HG03342 (cell line): ENCODE measurements at regions not wholly inside any gene's neighbourhood (a gene's known extent, or its start where the extent isn't known, plus 50 kb on each side); places are given as distances from the start of the nearest gene placed in this dataset.

ENCODE experiments used
- ATAC-seq: cut with Tn5 transposase; IDR thresholded peaks from one replicate; pipeline ENCODE4 v1.9.1; 2021; ENCODE audit warnings: mild to moderate bottlenecking, moderate library complexity; ENCODE audit not compliant: unreplicated experiment

DNA sequence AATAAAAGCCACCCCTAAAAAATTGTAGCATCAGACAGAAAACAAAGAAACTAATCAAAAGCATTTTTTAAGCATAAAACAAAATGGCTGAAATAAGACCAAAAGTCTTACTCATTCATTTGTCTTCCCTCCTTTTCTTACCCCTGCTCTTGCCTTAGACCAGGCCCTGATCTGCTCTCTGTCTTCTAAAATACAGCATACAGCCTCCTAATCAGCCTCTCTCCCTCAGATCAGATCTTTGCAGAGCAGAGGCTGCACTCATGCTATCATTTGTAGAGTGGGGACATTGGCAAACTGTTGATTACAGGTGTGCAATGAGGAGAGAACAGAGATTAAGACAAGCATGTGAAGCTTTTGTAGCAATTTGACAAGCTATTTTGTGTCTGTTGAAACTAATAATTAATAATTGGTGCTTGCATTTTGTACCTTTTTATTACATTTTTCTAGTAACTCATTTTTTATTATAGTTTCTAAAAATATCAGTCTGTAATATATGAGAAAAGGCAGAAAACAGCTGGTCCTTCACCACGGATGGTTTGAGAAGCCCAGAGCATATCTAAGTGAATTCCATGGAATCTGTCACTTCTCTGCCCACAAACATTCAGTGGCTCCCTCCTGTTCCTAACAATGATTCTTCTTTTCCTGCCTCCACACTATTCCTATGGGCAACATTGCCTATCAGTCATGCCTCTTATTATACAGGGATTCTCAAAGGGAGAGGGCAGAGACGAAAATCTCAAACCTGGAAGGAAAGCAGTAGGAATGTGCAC is 286.2 kb upstream of the STT3B start:
- ATAC-seq, result no peak

DNA sequence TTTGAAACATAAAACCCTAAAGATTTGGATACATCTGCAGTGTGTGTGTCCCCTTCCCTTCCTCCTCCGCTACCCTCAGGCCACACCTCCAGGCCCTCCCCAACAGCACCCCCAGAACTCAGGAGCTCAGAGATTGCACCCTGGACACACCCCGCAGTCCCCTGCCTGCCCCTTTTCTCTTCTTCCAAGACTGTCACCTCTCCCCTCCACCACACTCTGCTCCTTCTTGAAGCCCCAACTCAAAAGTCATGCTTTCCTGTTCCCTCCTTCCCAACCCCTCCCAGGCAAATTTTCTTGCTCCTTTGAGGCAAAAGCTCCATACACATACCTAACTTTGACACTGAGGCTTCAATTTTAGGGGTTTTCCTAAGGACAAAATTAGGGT is 285.7 kb upstream of the STT3B start:
- no peak for ATAC-seq

DNA sequence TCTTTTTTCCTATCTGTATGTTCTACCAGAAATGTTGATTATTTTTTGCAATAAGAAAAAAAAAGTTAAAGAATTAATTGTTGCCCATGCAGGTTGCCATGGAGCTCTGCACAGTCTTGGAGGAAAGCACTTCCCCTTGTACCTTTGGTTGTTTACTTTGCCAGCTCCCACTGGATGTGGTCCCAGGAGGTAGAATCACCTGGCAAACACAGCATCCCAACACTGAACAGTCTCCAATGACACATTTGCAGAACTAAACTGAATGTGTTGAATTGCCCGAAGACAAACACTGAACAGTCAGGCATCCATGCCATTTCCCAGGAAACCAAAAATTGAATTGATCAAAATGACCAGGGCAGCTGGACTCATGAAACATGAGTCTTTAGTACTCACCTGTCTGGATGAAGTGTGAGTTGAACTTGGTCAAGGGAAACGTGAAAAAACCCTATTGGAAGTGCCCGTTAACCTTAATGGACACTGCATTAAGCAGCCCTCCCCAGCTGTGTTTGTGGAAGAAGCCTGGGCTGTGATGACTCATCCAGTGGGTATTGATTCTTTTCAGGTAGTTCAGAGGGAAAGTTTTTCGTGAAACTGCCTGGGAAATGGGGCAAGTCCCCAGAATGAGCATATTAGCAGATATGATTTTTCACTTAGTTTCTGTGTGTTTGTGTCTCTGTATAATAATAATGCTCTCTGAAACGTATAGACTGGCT is 284.7 kb upstream of the STT3B start:
- ATAC-seq, result peak; percentile 45

DNA sequence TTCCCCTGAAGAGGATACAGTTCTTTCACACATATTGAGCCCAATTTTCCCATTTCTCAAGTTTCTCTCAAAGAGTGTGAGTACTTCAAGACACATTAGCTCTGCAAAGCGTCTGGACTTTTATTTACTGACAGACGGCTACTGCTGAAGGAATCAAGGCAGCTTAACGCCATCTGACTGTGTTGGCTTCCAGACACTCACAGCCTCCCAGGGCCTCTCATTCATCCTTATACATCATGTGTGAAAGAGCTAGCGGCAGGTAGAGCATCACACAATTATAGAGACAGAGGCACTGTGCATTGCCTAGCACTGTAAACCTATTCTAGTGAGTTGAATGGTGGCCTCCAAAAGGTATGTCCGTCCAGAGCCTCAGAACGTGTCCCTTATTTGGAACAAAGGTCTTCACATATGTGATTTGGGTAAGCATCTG is 284.1 kb upstream of the STT3B start:
- ATAC-seq, result peak; percentile 9

DNA sequence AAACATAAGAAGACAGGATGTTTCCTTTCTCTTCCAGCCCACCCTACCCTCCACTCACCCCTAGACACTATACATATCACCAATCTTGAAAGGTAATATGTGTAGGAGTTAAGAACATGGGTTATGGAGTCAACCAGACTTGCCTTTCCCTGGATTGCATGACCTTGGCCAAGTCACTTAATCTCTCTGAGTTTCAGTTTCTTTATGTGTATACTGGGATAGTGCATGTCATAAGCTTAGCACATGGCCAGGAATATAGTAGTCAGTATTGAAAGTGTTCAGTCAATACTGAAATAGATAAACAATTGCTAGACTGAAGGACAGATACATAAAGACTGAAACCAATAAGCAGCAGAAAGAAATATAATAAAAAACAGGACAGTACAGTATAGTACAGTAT is 283.2 kb upstream of the STT3B start:
- peak; percentile 57 for ATAC-seq

DNA sequence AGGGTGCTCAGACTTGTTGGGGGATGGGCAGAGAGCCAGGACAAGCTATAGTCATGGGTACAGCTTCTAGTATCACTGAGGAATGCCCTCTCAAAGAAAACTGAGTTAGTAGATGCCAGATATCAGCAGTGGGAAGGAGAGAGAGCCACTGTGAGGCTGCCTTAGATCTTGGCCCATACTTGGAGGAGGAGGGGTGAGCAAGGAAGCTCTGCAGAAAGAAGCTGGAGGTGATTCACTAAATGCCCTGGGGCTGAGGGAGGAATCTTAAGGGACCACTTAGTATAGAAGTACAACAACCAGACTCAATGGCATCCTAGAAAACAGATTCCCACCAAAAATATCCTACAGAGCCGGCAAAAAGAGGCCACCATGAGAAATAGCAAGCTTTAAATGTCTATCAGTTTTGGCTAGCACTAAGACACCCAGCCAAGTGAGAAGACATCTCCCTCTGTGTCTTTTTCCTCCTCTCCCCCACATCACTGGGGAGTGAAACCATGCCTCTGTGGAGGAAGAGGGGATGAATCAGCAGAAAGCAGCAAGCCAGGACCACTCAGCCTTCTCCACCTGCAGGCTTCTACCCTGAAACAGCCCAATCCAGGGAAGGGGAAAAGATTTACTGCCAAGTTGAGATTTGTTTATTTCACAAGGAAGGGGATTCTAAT is 282.5 kb upstream of the STT3B start:
- no peak for ATAC-seq

DNA sequence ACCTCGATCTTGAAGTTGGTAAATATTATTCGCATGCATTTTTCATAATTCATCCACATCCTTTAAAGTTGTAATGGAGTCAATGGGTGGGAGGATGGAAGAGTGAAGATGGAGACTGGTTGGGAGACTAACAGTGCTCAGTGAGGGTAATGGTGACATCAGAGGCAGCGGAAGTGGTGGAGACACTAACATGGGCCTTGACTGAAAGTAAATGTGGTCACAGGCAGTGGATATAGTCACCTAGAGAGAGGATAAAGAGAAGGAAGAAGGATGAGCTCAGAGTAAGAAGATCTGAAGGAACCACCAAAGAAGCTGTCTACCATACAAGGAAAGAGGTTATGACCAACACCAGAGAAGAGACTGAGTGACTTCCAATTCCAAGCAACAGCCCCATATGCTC is 281.6 kb upstream of the STT3B start:
- ATAC-seq, result no peak

DNA sequence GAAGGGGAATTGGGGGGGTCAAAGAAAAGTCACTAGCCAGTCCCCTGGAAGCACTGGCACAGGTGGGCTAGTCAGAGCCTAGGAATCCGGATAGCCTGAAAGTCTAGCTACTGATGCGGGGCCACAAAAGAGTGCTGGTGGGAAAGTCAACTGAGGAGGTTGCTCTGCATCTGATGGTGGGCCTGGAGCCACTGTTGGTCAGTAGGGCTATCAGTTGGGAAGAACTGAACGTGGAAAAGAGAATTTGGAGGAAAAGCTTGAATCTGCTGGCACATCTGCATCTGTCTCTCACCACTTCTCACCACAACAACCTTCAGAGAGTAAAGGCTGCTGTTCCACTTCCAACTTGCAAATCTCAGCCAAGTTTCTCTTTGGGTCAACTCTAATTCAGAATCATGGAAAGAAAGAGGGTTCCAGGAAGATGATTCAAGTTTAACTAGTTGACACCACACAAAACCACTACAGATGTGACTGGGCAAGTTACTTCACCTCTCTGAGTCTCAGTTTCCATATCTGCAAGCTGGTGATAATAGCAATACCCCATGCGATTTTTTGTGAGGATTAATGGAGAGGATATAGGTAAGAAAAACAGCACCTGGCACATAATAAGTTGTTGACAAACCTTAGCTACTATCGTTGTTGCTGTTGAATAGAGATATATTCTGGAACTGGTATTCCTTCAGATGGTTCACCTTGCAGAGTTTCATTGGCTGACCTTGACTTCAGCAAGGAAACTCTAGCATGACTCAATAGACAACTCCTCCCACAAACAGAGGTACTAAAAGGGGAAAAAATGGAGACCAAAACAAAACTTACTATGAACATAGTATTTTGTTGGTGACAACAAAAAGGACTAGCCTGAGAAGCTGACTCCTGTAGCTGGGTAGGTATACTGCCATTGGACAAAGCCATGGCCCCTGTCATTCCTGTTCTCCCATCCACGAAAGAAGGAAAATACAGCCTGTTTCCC is 280.2 kb upstream of the STT3B start:
- ATAC-seq, result no peak

DNA sequence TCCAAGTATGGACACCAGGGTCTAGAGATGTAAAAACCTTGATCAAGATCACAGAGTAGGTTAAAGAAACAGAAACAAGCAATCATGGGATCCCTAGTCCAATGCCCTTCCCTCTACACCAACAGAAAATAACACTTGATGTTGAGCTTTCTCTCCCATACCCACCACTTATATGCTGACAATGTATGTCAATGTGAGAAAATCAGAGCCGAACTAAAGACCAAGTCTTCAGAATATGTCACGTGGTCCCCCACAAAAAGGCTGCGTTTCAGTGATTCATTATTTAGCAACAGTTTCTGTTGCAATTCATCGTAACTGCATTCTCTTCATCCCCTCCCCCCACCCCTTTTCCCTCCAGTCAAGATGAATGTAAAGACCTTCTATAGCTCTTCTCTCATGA is 278.9 kb upstream of the STT3B start:
- ATAC-seq, result no peak

DNA sequence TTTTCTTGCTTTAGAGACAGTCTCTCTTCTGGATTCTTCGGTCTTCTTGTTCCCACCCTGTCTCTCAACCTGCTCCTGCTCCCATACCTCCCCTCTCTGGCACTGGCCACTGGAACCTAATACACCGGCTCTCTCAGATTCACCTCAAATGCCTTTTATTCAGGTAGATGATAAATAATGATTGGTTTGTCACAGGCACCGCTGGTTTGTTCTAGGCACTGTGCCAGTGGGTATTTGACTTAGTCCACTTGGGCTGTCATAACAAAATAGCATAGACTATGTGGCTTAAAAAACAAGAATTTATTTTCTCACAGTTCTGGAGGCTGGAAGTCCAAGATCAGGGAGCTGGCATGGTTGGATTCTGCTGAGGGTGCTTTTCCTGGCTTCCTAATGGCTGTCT is 278.2 kb upstream of the STT3B start:
- no peak for ATAC-seq

DNA sequence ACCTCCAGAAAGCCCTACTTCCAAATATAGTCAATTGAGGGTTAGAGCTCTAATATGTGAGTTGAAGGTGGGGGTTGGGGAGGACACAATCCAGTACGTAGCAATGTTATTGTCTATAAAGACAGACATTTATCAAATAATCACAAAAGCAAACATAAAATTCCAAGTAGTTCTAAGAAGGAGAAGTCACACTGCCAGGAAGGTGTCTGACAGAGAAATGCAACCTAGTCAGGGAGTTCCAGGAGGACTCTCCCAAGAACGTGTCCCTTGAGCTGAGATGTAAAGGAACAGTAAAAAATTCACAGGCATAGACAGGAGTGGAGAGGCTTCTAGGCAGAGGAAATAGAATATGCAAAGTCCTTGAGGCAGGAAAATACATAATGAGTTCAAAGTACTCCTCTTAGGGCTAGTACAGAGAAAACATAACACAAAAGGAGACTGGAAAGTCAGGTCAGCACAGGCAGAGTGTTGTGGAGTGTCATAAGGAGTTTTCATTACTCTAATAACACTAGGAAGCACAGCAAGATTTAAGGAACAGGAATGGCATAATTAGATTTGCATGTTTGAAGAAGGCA is 277.6 kb upstream of the STT3B start:
- ATAC-seq, result no peak

DNA sequence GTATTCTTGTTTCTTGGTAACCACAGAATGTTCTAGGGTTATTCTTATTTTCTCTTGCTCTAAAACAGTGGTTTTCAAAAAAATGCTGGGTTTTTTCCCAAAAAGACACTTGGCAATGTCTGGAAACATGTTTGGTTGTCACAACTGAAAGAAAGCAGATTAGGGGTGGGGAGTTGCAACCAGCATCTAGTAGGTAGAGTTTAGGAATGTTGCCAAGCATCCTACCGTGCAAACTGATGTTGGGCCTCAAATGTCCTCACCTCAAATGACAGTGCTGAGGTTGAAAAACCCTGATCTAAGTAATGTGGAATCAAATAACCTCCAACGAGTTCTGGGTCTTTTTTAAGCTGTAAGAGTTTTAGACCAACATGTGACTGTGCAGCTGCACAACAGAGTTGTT is 270.5 kb upstream of the STT3B start:
- ATAC-seq, result no peak

DNA sequence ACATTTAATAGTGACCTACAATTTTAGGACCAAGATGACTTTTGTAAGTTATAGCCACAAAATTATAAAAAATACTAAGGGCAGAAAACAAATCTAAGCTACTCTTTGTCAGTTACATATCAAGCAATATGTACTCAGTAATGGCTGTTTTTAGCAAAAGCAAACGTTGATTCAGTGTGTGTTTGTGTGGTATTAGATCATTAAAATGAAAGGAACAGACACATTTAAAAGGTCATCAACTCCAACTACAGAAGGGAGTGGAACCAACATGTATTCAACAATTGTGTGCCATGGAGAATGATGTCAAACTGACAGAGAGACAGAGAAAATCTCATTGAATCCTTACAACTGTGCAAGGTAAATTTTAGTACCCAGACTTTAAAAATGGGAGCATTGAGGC is 268.8 kb upstream of the STT3B start:
- ATAC-seq, result no peak

DNA sequence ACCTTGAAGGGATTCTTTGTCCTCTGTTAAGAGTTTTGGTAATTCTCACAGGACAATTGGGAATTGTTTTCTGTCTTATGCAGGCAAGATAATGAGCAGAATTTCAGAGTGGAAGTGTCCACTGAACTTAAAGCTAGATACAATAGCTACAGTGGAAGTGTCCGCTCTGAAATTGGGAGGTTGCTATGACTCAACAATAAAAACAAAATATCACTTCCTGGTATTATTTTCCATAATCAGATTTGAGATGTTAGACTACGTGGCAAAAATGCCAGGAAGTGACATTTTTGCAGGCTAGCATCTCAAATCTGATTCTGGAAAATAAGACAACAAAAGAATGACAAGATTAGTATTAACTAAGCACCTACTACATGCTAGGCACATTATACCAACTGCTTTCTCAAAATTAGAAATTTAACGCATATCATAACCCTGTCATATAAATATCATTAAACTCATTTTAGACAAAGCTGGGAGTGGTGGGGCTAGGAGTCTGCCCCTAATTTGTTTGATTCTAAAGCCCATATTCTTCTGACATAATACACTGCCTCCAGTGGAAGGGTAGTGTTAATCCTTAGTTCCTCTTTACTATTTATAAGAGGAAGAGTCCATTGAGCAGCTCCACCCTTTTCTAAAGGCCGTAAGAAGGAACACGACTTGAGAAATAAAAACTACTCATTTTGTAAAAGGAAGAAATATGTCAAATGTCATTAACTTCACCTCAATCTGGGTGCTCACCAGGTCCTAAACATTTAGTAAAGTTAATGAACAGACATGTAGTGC is 266.9 kb upstream of the STT3B start:
- no peak for ATAC-seq

DNA sequence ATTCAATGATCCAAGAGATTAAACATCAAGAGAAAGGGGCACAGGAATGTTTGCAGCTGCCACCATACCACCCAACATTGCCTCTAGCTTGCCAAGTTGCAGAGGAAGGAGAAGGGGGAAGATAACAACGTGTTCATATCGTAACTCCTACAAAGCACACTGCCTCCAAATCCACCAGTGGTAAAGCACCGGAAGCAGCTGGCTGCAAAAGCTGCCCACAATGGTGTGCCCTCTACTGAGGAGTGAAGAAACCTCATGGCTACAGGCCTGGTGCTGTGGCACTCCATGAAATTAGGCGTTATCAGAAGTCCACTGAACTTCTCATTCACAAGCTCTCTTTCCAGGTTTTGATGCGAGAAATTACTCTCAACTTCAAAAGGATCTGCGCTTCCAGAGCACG is 263.9 kb upstream of the STT3B start:
- no peak for ATAC-seq

DNA sequence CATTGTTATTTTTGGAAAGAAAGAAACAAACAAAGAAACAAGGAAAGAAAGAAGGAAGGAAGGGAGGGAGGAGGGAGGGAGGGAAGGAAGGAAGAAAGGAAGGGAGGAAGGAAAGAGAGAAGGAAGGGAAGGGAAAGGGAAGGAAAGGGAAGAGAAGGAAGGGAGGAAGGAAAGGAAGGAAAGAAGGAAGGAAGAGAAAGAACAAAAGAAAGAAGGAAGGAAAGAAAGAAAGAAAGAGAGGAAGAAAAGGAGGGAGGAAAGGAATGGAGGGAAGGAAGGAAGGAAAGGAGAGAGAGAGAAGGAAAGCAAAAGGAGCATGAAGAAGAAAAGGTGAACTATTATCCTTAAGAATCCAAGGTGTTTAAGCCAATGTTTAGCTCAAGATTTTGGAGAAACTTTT is 262.7 kb upstream of the STT3B start:
- no peak for ATAC-seq

DNA sequence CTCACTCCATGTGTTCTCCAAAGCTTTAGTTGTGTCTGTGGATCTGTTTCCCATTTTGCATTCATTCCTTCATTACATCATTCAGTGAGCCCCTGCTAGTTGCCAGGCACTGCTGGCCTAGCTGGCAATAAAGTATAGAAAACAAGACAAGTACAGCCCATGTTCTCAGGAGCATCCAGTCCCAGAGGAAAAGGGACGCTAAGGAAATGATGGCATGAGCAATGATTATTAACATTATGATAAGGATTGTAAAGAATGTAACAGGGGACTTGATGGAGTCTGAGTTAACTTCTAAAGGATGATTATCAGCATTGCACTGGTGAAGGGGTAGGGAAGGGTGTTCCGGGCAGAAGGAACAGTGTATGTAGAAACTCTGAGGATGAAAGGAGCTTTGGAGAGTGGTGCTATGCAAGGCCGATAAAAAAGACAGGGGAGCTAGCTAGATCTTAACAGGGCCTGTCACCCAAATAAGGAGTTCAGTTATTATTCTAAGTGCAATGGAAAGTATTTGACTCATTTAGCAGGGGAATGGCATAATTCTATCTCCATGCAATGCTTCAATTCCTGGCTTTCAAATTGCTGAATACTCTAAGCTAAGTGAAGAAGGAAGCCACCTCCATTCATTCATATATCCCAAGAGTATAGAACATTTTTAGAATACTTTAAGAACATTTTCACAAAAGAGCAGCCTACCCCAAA is 258.2 kb upstream of the STT3B start:
- no peak for ATAC-seq

DNA sequence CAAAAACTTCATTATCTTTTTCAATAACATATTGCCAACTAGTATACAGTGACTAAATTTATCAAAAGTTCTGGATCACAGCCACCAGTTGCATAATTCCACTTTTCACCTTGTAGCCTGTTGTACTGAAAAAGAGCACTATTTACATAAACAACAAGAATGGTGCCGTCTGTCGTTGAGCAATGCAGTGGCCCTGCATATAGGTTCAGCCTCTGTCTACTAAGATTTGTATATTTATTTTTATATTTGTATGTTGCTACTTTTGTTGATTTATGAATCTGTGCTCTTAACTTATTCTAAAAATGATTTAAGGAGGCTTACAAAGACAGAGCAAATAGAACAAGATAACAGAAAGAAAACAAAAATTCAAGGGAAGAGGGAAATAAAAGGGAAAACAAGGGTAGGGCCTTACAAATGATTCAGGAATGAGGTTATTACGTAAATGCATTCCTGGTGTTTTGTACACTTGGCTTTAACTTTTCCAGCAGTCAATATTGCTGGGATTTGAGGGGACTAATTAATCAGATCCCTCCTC is 257.6 kb upstream of the STT3B start:
- ATAC-seq, result no peak

DNA sequence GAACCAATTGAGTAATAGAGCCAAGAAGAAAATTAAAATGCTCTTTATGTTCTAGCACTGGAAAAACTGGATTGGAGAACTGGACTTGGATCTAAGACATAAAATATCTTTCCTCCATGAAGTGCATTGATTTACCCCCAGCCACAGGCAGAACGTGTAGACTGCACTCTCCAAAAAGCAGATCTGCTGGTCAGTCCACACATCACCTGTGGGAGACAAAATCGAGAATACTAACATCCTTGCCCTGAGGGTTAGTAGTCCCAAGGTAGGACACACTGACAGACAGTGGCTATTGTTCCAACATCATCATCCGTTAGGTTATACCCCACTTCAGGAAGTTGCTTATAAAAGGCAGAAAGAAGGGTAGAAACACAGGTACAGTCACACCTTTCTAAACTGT is 257.1 kb upstream of the STT3B start:
- no peak for ATAC-seq
